Thyroid gland (tissue), 4 donors: ENCODE measurements at regions not wholly inside any gene's neighbourhood (a gene's known extent, or its start where the extent isn't known, plus 50 kb on each side); places are given as distances from the start of the nearest gene placed in this dataset.

Source experiments
- POLR2A ChIP-seq, 2 donors: fragments of 450-650 bp; IDR thresholded peaks; one replicate each; pipeline ENCODE4 v1.6.1; 2017; ENCODE audit warnings: antibody characterized with exemption in 2 of 2, mild to moderate bottlenecking in 2 of 2, moderate library complexity in 1 of 2
- TF ChIP-seq, protein P1 (sequence below), 6 experiments: fragments of 200-600 bp in 3 of 6; fragments of 450-650 bp in 3 of 6; sonication (generic) in 3 of 6; IDR thresholded peaks; one replicate each; pipeline ENCODE4 v1.5.1; 2016 to 2019; ENCODE audit warnings: antibody characterized with exemption in 6 of 6, mild to moderate bottlenecking in 2 of 6, inconsistent platforms in 1 of 6, moderate library complexity in 1 of 6

GRCh38 chr5:18802336-18802735 is 1168.1 kb downstream of the TAF11L14 start:
- no peak for TF ChIP-seq POLR2A (IDR thresholded peaks at IDR 0.05)
- TF ChIP-seq, protein P1, sequence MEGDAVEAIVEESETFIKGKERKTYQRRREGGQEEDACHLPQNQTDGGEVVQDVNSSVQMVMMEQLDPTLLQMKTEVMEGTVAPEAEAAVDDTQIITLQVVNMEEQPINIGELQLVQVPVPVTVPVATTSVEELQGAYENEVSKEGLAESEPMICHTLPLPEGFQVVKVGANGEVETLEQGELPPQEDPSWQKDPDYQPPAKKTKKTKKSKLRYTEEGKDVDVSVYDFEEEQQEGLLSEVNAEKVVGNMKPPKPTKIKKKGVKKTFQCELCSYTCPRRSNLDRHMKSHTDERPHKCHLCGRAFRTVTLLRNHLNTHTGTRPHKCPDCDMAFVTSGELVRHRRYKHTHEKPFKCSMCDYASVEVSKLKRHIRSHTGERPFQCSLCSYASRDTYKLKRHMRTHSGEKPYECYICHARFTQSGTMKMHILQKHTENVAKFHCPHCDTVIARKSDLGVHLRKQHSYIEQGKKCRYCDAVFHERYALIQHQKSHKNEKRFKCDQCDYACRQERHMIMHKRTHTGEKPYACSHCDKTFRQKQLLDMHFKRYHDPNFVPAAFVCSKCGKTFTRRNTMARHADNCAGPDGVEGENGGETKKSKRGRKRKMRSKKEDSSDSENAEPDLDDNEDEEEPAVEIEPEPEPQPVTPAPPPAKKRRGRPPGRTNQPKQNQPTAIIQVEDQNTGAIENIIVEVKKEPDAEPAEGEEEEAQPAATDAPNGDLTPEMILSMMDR (IDR thresholded peaks at IDR 0.05), result no peak
